GM18907 (cell line): ENCODE measurements at regions not wholly inside any gene's neighbourhood (a gene's known extent, or its start where the extent isn't known, plus 50 kb on each side); places are given as distances from the start of the nearest gene placed in this dataset.

Experiments
- ATAC-seq: cut with Tn5 transposase; IDR thresholded peaks from one replicate; pipeline ENCODE4 v1.9.1; 2021; ENCODE audit warnings: mild to moderate bottlenecking, moderate library complexity; ENCODE audit not compliant: unreplicated experiment

DNA sequence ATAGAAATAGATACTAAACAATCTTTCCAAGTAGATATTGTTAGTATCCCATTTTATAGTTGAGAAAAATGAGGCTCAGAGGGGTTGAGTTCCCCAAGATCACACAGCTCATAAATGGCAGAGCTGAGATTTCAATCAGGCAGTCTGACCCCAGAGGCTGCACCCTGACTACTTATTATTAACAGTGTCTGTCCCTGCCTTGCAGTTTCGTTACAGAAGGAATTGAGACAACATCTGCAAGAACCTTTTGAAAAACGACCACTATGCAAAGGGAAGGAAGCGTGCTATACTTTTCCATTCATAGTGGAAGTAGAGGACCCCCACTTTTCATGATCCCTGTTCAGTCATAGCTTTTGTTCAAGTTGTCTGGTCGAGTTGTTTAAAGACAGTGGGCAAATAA is 53.2 kb upstream of the SEC11C start:
- no peak for ATAC-seq

DNA sequence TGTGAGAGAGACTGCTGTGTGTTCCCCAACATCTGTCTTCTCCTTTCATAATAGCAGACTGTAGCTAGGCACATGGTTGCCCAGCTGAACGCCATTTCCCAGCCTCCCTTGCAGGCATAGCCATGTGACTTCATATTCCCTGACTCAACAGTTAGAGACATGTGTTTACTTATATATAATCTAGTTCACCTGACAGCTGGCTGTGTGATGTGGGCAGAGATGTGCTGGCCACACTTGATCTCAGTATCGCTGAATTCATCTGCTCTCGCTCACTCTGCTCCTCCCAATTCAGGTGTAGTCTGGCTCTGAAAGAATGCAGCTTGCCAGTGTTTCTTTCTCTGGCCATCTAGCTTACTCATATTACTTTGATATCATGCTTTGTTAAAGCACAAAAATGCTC is 52.3 kb upstream of the SEC11C start:
- no peak for ATAC-seq
